ENCODE measurements at regions not wholly inside any gene's neighbourhood (a gene's known extent, or its start where the extent isn't known, plus 50 kb on each side); places are given as distances from the start of the nearest gene placed in this dataset.
A peak's percentile ranks its signal among the peaks of the same experiment; 100 is the strongest.

DNA sequence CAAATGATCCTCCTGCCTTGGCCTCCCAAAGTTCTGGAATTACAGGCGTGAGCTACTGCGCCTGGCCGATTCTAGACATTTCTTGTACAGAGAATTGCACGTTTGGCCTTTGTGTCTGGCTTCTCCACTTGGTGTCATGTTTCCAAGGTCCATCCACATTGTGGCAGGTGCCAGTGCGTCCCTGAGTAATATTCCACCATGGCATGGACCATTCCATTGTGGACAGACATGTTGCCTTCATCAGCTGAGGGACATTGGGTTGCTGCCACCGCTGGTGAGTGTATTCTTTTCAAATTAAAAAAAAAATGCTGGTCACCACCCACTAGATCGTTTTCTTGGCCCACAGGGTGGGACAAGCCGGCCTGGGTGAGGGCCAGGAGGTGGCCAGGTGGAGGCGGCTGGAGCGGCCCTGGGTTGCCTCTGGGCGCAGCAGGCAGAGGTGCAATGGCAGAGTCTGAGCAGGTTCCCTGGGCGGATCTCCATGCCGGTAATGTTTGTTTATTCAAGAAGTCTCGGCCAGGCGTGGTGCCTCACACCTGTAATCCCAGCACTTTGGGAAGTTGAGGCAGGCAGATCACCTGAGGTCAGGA, 274.1 kb downstream of the SEC14L1 start:
- no peak for DNase-seq (ENCODE audit: low read depth)

DNA sequence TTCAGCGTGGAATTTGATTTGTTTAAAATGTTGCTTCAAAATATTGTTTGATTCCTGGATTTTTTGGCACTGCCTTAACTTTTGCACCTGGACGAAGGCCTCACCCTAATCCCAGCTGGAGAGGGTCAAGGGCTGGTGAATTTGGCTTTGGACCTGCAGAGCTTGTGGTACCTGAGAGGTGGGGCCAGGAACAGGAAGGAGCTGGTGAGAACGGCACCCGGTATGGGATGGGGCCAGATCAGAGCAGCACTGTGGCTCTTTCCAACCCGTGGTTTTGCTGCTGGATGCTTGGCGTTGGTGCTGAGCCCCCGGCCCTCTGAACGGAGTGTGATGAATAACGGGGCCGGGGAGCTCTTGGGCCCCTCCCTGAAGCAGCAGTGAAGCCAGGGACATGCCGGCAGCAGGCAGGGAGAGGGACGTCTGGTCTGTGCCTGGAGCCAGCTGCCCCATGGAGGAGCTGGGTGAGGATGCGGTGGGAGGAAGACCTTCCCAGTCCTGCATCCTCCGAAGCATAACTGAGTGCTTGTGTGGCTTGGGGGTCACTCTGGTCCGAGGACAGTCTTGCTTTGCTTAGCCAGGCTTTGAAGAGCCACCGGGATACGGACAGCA, 275.4 kb downstream of the SEC14L1 start:
- no peak for DNase-seq (ENCODE audit: low read depth)

DNA sequence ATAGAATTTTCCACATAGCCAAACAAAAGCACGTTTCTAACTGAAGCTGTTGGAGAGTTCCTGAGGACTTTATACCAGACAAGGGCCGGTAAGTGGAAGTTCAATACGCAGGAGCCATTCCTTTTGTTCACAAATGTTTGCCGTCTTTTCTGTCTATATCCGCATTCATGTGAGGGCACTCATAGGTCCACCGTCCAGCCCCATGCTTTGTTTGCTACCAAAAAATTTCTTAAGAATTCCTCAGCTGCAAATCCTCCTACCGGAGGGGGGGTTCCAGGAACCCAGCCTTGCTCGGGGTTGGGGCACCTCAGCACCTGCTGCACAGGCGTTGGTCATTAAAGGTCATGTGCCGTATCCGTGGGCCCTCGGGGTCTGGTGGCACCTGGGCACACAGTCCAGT, 276.8 kb downstream of the SEC14L1 start:
- DNase-seq (ENCODE audit: low read depth): no peak

DNA sequence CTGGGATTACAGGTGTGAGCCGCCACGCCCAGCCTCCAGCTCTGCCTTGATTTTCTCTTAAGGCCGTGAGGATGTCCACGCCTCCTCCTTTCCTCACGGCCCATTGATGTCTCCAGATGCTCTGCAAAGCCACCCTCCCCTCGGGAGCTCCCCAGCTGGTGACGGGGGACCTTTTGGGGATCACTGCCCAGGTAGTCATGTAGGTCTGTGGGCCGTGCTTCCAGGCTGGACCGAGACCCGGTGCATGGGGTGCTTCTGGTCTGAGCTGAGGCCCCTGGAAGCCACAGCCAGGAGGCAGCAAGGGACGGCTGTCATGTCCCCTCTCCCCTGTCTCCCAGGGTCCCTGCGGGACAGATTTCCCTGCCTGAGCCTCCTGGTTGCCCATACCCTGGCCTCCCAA, 277.8 kb downstream of the SEC14L1 start:
- no peak for DNase-seq (ENCODE audit: low read depth)

DNA sequence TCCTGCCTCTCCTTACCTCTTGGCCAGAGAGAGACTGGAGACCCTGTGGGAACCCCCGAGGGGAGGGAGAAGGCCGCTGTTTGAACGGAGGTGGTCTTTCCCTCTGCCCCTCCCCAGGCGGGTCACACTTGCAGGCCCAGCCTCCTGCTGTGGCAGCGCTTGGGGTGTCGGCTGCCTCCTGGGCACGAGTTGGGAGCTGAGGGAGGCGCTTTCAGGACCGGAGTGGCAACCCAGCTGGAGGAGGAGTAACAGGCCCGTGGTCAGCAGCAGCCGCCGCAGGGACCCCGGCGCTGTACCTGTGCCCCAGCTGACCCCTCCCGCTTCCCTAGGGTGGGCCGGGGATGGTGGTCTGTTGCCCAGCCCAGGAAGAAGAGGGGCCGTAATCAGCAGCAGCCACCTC, 278.3 kb downstream of the SEC14L1 start:
- DNase-seq (ENCODE audit: low read depth): no peak

DNA sequence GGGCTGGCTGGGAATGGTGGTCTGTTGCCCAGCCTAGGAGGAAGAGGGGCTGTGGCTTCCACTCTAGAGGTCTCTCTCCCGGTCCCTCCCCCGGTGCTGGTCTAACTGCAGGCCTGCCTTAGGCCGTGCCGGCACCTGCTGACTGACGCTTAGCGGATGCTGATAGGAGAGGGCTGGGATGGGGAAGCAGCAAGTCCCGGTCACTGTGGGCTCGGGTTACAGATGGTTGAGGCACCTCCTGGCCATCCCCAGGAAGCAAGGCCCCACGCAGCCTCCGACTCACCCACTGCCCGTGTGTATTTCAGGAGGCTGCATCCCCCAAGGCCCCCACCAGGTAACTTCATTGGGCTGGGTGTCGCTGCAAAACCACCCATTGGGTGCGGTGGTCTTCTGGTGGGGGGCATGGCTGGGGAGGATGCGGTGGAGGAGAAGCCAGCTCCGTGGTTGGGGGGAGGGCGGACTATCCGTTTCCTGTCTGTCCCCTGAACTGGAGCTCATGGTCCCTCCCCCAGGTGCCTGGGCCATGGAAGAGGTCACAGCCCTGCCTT, 278.9 kb downstream of the SEC14L1 start:
- DNase-seq (ENCODE audit: low read depth): peak; percentile 54

DNA sequence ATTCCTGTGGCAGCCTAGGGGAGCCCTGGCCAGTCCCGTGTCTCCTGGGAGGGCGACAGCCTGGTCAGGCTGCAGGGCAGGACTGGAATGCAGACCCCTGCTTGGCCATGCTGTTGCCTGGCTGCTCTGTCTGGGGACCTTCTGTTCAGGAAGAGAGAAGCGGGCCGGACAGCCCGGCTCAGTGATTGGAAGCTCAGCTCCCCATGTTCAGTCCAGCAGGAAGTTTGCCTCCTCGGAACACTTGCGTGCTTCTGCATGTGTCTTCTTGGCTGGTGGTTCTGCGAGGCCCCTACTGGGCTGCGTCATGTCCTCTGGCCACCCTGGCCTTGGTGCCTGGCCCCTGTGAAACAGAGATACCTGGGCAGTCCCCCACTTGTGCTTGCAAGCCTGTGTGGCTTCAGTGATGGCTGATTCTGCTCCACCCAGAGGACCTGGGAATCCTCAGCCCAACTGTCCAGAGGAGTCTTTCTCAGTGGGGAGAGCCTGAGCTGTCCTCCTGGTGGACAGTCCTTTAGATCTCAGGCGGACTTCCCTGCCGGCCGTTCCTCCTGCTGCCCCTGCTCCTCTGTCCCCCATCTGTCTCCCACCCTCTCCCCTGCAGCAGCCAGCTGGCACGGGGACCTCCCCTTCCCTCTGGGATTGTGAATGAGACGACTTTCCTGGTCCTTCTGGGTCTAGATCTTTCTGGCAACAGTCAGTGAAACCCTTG, 279.5 kb downstream of the SEC14L1 start:
- DNase-seq (ENCODE audit: low read depth): no peak

DNA sequence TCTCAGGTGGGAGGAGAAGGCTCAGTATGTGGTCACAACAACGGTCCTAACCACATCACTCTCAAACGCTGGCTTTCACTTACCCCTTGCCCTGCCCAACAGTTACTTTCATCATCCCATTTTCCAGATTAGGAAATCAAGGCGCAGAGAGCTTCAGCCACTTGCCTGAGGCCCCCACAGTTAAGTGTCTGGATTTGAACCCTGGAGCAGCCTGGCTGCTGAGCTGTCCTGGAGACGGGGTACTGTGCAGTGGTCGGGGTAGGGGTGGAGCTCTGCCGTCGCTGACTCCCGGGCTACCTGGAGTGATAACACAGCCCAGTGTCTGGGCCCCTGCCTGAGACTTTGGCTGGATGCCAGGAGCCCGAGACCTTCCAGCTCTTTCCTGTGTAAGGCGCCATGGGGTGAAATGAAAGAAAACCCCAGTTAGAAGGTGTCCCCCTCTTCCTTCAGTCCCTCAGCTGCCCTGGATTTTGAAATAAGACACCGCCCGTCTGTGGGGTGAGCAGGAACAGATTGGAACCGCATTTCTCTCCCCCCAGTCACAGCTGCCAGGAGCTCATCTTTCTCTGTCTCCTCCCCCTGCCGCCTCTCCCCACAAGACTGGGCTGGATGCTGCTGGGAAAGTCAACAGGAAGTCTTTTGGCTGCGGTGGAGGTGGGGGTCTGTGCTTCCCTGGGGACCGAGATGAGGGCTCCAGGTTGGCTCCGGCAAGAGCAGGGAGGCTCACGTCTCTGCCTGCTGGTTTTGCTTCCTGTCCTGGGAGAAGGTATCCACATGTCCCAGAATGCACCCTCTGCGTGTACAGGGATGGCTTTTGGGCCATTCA, 280.2 kb downstream of the SEC14L1 start:
- peak; percentile 96 for DNase-seq (ENCODE audit: low read depth)

DNA sequence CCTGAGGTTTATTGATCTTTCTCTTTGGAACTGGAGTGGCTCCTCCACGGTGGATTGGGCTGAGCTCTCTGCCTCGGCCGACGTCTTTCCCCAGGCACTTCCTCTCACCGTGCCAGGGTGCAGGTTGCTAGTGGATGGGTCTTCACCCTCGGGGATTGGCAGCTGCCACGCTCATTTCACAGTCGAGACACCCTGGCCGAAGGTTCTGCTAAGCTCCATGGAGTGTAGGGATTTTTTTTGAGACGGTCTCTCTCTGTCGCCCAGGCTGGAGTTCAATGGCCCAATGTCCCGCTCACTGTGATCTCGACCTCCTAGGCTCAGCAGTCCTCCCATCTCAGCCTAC, 280.8 kb downstream of the SEC14L1 start:
- no peak for DNase-seq (ENCODE audit: low read depth)

DNA sequence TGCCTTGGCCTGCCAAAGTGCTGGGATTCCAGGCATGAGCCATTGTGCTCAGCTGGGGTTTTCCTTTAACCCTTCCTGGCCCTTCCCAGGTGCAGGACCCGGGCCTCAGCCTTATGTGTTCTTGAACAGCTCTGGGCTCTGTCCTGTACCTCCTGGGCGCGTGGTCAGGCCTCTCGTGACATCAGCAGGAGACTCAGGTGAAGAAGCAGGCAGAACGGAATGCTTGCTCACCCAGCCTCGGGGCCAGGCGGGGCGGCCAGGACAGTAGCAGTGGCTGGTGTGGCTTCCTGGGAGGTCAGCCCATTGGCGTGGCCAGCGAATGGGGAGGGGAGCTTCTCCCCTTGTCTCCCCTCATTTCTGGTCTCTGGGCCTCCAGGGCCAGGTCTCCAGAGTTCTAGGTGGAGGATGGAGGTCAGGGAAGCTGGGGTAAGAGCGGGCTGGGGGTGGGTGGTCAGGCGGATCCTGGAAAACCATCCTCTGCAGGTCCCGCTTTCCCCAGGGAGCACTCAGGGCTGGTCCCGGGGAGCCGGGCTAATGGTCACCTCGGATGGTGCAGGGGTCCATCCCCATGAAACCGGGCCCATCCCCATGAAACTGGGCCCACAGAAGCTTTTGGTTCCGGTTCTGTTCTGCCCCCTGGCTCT, 281.5 kb downstream of the SEC14L1 start:
- DNase-seq (ENCODE audit: low read depth): peak; percentile 72

DNA sequence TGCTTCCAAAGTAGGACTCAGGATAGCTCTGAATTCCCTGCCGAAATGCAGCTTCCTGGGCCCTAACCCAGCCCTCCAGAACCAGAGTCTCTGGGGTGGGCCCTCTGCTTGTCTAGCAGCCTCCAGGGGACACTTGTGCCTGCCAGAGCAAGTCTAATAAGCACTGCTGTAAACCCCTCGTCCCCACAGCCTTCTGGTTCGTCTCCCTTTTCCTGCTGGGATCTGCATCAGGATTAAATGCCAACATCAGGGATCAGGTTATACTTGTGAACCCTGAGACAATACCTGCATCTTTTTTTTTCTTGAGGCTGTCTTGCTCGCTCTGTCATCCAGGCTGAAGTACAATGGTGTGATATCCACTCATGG, 282.0 kb downstream of the SEC14L1 start:
- no peak for DNase-seq (ENCODE audit: low read depth)

DNA sequence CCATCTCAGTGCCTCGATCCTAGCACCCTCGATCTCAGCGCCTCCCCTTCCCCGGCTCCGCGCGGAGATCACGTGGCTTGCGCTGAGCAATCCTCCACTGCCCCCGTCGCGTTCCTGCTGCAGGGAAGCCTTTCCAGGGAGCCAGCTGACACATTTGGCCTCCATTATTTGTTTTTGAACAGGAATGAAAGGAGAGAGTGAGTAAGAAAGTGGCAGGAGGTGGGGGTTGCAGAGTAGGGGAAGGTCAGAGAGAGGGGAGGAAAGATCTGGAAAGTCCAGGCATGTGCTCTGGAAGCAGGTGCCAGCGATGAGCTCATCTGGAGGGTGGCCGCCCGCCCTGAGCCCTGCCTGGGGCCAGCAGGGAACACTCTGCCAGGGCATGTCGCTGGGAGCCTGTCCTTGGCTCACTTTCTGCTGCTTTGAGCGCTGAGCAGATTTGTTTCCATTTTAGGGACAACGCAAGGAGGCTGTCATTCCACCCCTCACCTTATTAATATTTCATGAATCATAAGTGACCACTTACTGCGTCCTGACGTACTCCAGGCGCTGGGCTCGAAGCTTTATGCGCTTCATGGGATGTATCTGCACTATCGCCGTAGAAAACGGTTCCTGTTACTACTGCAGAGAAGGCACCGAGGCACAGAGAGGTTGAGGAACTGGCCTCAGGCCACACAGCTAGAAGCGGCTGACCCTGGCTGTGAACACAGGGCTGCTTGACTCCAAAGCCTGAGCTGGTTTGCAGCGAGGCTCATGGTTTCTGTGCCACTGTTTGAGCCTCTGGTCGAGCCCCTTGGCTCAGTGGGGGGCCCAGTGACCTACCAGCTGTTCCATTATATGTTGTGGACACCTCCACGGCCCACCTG, 283.1 kb downstream of the SEC14L1 start:
- DNase-seq (ENCODE audit: low read depth): peak; percentile 92

DNA sequence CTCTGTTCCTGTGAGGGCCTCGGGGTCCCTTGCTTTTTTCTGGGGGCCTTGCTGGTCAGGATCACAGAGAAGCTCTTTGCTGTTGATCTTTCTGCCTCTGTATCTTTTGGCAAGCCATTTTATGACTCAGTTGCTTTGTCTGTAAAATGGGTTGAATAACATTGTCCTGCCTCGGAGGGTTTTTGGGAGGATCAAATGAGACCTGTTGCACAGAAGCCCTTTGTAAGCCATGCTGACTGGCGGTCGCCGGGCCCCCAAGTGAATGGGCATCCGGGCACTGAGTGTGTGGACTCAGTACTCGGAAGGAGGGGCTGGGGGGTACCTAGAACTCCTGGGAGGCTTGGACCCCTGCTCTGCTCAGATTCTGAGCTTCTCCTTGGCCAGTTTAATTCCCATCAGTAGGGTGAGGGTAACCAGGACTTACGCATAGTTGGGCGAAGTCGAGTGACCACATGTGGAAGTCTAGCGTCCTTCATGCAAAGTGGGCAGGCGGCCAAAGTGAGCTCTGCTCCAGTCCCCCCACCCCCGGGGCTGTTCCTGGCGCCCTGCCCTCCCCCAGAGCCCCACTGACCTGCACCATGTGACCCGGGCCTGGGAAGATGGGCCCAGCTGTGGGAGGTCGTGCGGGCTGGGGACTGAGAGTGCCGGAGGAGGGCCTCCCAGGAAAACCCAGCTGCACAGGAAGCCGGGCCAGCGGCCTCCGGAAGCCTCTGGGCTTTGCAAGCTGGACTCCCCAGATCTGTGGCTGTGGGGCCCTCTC, 284.0 kb downstream of the SEC14L1 start:
- DNase-seq (ENCODE audit: low read depth): peak; percentile 91

DNA sequence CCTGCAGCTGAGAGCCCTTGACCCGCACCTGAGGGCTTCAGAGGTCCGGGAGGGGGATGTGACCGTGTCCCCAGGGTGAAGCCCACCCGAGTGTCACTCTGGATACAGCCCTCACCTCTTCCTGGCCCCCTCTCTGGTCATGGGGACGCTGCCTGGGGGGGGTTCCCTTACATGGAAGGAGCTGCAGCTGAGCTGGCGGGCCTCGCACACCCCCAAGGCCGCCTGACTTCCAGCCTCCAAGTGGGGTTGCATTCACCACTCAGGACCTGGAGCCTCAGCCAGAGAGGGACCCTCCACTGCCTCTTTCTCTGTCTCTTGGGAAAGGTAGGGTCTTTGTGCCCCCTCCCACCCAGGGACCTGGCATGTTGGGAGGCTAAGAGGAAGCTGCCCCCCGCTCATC, 284.6 kb downstream of the SEC14L1 start:
- peak; percentile 38 for DNase-seq (ENCODE audit: low read depth)

DNA sequence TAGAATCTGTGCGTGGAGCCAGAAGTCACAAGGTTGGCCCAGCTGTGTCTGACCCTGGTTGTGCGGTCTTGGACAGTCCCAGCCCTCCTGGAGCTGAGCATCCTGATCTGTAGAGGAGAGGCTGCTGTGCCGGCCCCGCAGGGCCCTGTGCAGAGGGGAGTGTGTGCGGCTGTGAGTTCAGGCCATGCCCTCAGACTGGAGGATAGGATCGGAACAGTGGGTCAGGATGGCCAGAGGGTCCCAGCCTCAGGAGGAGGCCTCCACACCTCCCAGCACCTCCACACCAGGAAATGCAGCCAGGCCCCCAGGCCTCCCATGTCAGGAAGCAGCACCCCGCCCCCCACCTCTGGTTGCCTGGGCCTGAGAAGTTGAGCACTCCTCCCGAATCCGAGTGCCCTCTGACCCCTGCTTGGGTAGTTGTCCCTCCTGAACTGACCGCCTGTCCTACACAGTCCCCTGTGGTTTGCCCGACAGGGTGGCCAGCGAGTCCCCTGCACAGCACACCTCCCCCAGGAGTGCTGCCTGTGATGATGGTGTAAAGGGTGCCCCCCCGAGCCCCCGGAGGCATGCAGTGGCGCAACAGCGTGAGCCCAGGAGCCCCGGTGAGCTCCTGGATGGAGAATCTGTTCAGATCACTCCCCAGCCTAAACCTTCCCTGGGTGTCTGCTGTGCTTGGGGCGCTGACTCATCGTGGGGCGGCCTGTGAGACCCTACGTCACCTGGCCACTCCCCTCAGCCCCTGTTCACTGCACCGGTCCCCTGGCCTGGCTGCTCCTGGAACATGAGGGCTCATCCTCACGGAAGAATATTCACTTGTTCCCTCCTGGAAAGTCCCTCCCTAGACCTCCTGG, 285.2 kb downstream of the SEC14L1 start:
- peak; percentile 97 for DNase-seq (ENCODE audit: low read depth)

DNA sequence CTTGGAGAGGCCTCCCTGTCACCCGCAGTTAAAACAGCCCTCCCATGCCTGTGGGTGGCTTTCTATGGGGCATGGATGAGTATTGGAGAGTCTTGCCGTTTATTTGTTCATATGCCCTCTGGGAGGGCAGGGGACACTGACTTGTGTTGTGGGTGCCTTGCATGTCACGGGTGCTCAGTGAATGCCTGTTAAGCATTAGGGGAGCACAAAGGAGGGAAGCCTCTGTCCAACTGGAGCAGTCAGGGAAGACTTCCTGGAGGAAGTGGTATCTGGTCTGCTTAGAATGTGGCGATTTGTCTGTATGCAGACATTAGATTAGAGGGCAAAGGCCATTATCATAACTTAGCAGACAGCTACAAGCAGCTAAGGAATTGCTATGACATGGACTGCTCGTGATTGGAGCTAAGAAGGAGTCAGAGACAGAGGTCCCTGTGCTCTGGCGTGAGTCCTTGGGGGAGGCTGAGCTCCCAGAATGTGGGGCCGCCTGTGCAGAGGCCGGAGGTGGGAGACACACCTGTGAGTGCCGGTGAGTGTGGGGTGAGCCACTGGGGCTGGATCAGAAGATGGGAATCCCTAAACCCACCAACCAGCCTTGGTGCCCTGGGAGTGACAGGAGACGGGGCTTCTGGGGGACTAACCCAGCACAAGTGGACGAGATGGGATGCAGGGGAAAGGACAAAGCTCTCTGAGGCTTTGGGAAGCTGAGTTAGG, 286.1 kb downstream of the SEC14L1 start:
- no peak for DNase-seq (ENCODE audit: low read depth)

DNA sequence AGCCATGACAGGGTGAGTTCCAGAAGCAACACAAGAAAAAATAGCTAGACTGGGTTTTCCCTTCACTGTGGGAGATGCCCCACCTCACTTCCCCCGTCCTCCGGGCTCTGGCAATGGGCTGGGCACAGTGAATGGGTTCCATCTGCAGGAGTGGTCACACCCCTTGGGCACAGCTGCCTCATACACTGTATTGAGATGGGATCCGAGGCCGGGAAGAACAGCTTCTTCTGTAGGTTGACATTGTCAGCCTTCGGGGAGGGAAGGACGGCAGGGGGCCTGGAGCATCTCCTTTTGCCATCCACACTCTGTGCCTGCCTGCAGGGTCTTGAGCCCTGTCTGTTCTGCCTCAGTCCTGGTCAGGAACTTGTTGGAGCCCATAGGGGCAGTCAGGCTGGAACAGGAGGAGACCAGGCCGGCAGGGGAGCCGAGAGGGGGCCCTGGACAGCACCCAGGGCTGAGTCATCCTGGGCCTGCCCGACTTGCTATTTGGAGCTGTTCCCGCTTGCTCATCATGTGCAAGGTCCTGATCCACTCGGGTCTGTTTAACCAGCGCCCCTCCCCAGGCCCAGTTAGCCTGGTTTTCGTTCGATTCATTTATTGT, 286.7 kb downstream of the SEC14L1 start:
- DNase-seq (ENCODE audit: low read depth): peak; percentile 87

All from Daoy (cell line).